Astrocyte (in vitro differentiated cells and primary cell): ENCODE measurements at regions not wholly inside any gene's neighbourhood (a gene's known extent, or its start where the extent isn't known, plus 50 kb on each side); places are given as distances from the start of the nearest gene placed in this dataset.

ENCODE experiments used
- DNase-seq: peaks from one replicate; pipeline ENCODE4 v3.0.0-alpha.2; 2010; ENCODE audit warnings: low read depth
- FAIRE-seq: peaks from 2 replicates; lab custom pipeline; 2011; peaks lifted over from hg19 to GRCh38; lab: Jason Lieb, UNC
- H2AFZ ChIP-seq: 2 replicates; pipeline ENCODE4 v1.6.0; 2012; ENCODE audit warnings: low read depth, low read length, inconsistent platforms
- H3K27ac ChIP-seq: 2 replicates; pipeline ENCODE4 v1.5.1; 2011; ENCODE audit warnings: low read depth, low read length, inconsistent platforms
- H3K27me3 ChIP-seq: 2 replicates; pipeline ENCODE4 v1.6.0; 2011; ENCODE audit warnings: low read length, inconsistent platforms; ENCODE audit not compliant: insufficient read depth
- H3K36me3 ChIP-seq: 2 replicates; pipeline ENCODE4 v1.5.1; 2011; ENCODE audit warnings: low read length, inconsistent platforms; ENCODE audit not compliant: insufficient read depth
- H3K4me1 ChIP-seq: 2 replicates; pipeline ENCODE4 v1.5.1; 2011; ENCODE audit warnings: low read length, inconsistent platforms; ENCODE audit not compliant: insufficient read depth
- H3K4me2 ChIP-seq: 2 replicates; pipeline ENCODE4 v1.6.0; 2012; ENCODE audit warnings: low read length, inconsistent platforms
- H3K4me3 ChIP-seq: 2 replicates; pipeline ENCODE4 v1.5.1; 2011; ENCODE audit warnings: low read depth, mild to moderate bottlenecking, low read length, inconsistent platforms; ENCODE audit not compliant: insufficient read depth
- H3K79me2 ChIP-seq: 2 replicates; pipeline ENCODE4 v1.6.0; 2012; ENCODE audit warnings: mild to moderate bottlenecking, low read length, inconsistent platforms; ENCODE audit not compliant: insufficient read depth
- H3K9ac ChIP-seq: 2 replicates; pipeline ENCODE4 v1.6.0; 2012; ENCODE audit warnings: mild to moderate bottlenecking, low read length, inconsistent platforms
- H3K9me3 ChIP-seq: 2 replicates; pipeline ENCODE4 v1.5.1; 2012; ENCODE audit warnings: low read depth, mild to moderate bottlenecking, low read length, inconsistent platforms; ENCODE audit not compliant: insufficient read depth
- H4K20me1 ChIP-seq: 2 replicates; pipeline ENCODE4 v1.6.0; 2012; ENCODE audit warnings: low read length, inconsistent platforms; ENCODE audit not compliant: insufficient read depth
- H3K27ac Mint-ChIP-seq: one replicate; pipeline ENCODE4 v1.8.0; 2021; ENCODE audit warnings: mild to moderate bottlenecking, mixed read lengths; ENCODE audit not compliant: unreplicated experiment
- H3K27me3 Mint-ChIP-seq: one replicate; pipeline ENCODE4 v1.8.0; 2021; ENCODE audit warnings: low read depth, mixed read lengths; ENCODE audit not compliant: unreplicated experiment
- H3K36me3 Mint-ChIP-seq: one replicate; pipeline ENCODE4 v1.8.0; 2021; ENCODE audit warnings: low read depth, mixed read lengths; ENCODE audit not compliant: unreplicated experiment
- H3K4me1 Mint-ChIP-seq: one replicate; pipeline ENCODE4 v1.8.0; 2021; ENCODE audit warnings: low read depth, mixed read lengths; ENCODE audit not compliant: unreplicated experiment
- H3K4me3 Mint-ChIP-seq: one replicate; pipeline ENCODE4 v1.8.0; 2021; ENCODE audit warnings: mild to moderate bottlenecking, moderate library complexity, mixed read lengths; ENCODE audit not compliant: unreplicated experiment
- H3K9me3 Mint-ChIP-seq: one replicate; pipeline ENCODE4 v1.8.0; 2021; ENCODE audit warnings: mild to moderate bottlenecking, mixed read lengths; ENCODE audit not compliant: unreplicated experiment
- CTCF ChIP-seq: IDR thresholded peaks from 2 replicates; pipeline ENCODE4 v1.5.1; 2011; ENCODE audit warnings: low read depth, mild to moderate bottlenecking, inconsistent platforms, low read length, moderate library complexity; ENCODE audit not compliant: insufficient read depth
- EZH2 ChIP-seq: IDR thresholded peaks from 2 replicates; pipeline ENCODE4 v1.6.1; 2012; ENCODE audit warnings: mild to moderate bottlenecking, low read length, inconsistent platforms; ENCODE audit not compliant: insufficient read depth

GRCh38 chr5:27818888-27819287, 780.5 kb upstream of the CDH9 start:
- no peak overlapping the region for H3K9ac ChIP-seq
- DNase-seq: no peak
- FAIRE-seq: no peak
- no peaks in the 10 kb centered on the region for H3K27me3 ChIP-seq
- no peaks in the 10 kb centered on the region for H3K9me3 ChIP-seq
- H2AFZ ChIP-seq: no peak overlapping the region
- Mint-ChIP-seq H3K4me1 (peaks cover 17% of the 10 kb centered on the region), H3K27ac (no peak overlapping the region), H3K4me3 (no peak overlapping the region), H3K9me3 (no peaks in the 10 kb centered on the region), H3K36me3 (no peaks in the 10 kb centered on the region), H3K27me3 (no peaks in the 10 kb centered on the region)
- H3K4me2 ChIP-seq: no peak overlapping the region
- no peak overlapping the region for H3K4me3 ChIP-seq
- H4K20me1 ChIP-seq: no peaks in the 10 kb centered on the region
- no peak for TF ChIP-seq CTCF
- no peaks in the 10 kb centered on the region for H3K4me1 ChIP-seq
- no peaks in the 10 kb centered on the region for H3K36me3 ChIP-seq
- no peaks in the 10 kb centered on the region for H3K79me2 ChIP-seq
- no peak overlapping the region for H3K27ac ChIP-seq

- Histone ChIP-seq H3K9ac (no peak overlapping the region), H3K27me3 (no peaks in the 10 kb centered on the region), H3K4me3 (no peak overlapping the region), H3K79me2 (no peaks in the 10 kb centered on the region), H3K36me3 (no peaks in the 10 kb centered on the region), H3K27ac (no peak overlapping the region), H4K20me1 (no peaks in the 10 kb centered on the region), H3K4me1 (no peaks in the 10 kb centered on the region), H3K4me2 (no peak overlapping the region), H2AFZ (no peak overlapping the region), H3K9me3 (no peaks in the 10 kb centered on the region)
- H3K36me3 Mint-ChIP-seq: no peaks in the 10 kb centered on the region
- FAIRE-seq (no peak), DNase-seq (no peak)
- no peaks in the 10 kb centered on the region for H3K27me3 Mint-ChIP-seq
- H3K27ac Mint-ChIP-seq: no peak overlapping the region
- peaks cover 12% of the 10 kb centered on the region for H3K4me1 Mint-ChIP-seq
- TF ChIP-seq CTCF (no peak), EZH2 (no peak)
- no peak overlapping the region for H3K4me3 Mint-ChIP-seq
- H3K9me3 Mint-ChIP-seq: no peaks in the 10 kb centered on the region
Measured at GRCh38 chr5:27814983-27815382, 776.6 kb upstream of the CDH9 start.

- H3K27me3 ChIP-seq: no peaks in the 10 kb centered on the region
- Mint-ChIP-seq H3K9me3 (no peaks in the 10 kb centered on the region), H3K4me1 (peaks cover 12% of the 10 kb centered on the region), H3K4me3 (no peak overlapping the region), H3K27me3 (no peaks in the 10 kb centered on the region), H3K36me3 (no peaks in the 10 kb centered on the region), H3K27ac (no peak overlapping the region)
- no peaks in the 10 kb centered on the region for H3K4me1 ChIP-seq
- H3K79me2 ChIP-seq: no peaks in the 10 kb centered on the region
- DNase-seq (no peak), FAIRE-seq (no peak)
- no peak for TF ChIP-seq CTCF
- TF ChIP-seq EZH2: no peak
- no peak overlapping the region for H2AFZ ChIP-seq
- H3K27ac ChIP-seq: no peak overlapping the region
- H3K36me3 ChIP-seq: no peaks in the 10 kb centered on the region
- no peak overlapping the region for H3K4me2 ChIP-seq
- no peak overlapping the region for H3K4me3 ChIP-seq
- H4K20me1 ChIP-seq: no peaks in the 10 kb centered on the region
- no peaks in the 10 kb centered on the region for H3K9me3 ChIP-seq
- no peak overlapping the region for H3K9ac ChIP-seq
Measured at GRCh38 chr5:27814286-27814685, 775.9 kb upstream of the CDH9 start.
